Calu3 (cell line): ENCODE measurements at regions not wholly inside any gene's neighbourhood (a gene's known extent, or its start where the extent isn't known, plus 50 kb on each side); places are given as distances from the start of the nearest gene placed in this dataset.

Source experiments
- BruUV-seq: library from RNA; stranded (reverse); fragments of 400-500 nt; replicated peaks from 2 replicates; lab custom pipeline; 2021; lab: Mats Ljungman, UMichigan
- CTCF ChIA-PET: fragments of 300-600 bp; sonication (Branson Sonifier 250); formaldehyde crosslinking; loops from one replicate; lab custom pipeline; 2022; ENCODE audit warnings: antibody characterized with exemption; lab: Charles Lee
- DNase-seq: peaks from one replicate; pipeline ENCODE4 v3.0.0; 2022
- H3K27ac Mint-ChIP-seq: one replicate; pipeline ENCODE4 v1.8.0; 2022; ENCODE audit warnings: mixed read lengths; ENCODE audit not compliant: unreplicated experiment
- H3K27me3 Mint-ChIP-seq: one replicate; pipeline ENCODE4 v1.8.0; 2022; ENCODE audit warnings: mixed read lengths; ENCODE audit not compliant: unreplicated experiment
- H3K36me3 Mint-ChIP-seq: one replicate; pipeline ENCODE4 v1.8.0; 2022; ENCODE audit warnings: mild to moderate bottlenecking, moderate library complexity, mixed read lengths; ENCODE audit not compliant: insufficient read depth, unreplicated experiment
- H3K4me1 Mint-ChIP-seq: one replicate; pipeline ENCODE4 v1.8.0; 2022; ENCODE audit warnings: mild to moderate bottlenecking, low read depth, mixed read lengths; ENCODE audit not compliant: unreplicated experiment
- H3K4me3 Mint-ChIP-seq: one replicate; pipeline ENCODE4 v1.8.0; 2022; ENCODE audit warnings: mild to moderate bottlenecking, low read depth, moderate library complexity, mixed read lengths; ENCODE audit not compliant: unreplicated experiment
- H3K9me3 Mint-ChIP-seq: one replicate; pipeline ENCODE4 v1.8.0; 2022; ENCODE audit warnings: low read depth, mixed read lengths; ENCODE audit not compliant: unreplicated experiment
- CTCF ChIP-seq: fragments of 200-600 bp; IDR thresholded peaks from one replicate; pipeline ENCODE4 v1.8.0; 2022; ENCODE audit warnings: antibody characterized with exemption; ENCODE audit not compliant: unreplicated experiment
- intact Hi-C: fragments of 100-400 bp; cut with micrococcal nuclease; formaldehyde crosslinking; loops from one replicate; pipeline ENCODE4 v1.10.0; 2022; ENCODE audit not compliant: unreplicated experiment

GRCh38 chr6:90997076-90997475, 410.2 kb upstream of the MAP3K7 start:
- no peak overlapping the region for H3K4me3 Mint-ChIP-seq
- DNase-seq: no peak
- H3K36me3 Mint-ChIP-seq: no peaks in the 10 kb centered on the region
- intact Hi-C loops: no loop called here
- CTCF ChIA-PET: no interaction called here
- H3K27ac Mint-ChIP-seq: no peak overlapping the region
- no peak for TF ChIP-seq CTCF
- H3K4me1 Mint-ChIP-seq: no peaks in the 10 kb centered on the region
- no peaks in the 10 kb centered on the region for H3K9me3 Mint-ChIP-seq
- no TSS peak for BruUV-seq
- no peaks in the 10 kb centered on the region for H3K27me3 Mint-ChIP-seq

GRCh38 chr6:90993770-90994169, 406.9 kb upstream of the MAP3K7 start:
- no peak for TF ChIP-seq CTCF
- Mint-ChIP-seq H3K9me3 (no peaks in the 10 kb centered on the region), H3K4me1 (no peaks in the 10 kb centered on the region), H3K27ac (no peak overlapping the region), H3K27me3 (no peaks in the 10 kb centered on the region), H3K4me3 (no peak overlapping the region), H3K36me3 (no peaks in the 10 kb centered on the region)
- BruUV-seq: no TSS peak
- intact Hi-C loops: no loop called here
- CTCF ChIA-PET: no interaction called here
- no peak for DNase-seq

- H3K27ac Mint-ChIP-seq: no peak overlapping the region
- no peak for TF ChIP-seq CTCF
- H3K4me1 Mint-ChIP-seq: no peaks in the 10 kb centered on the region
- H3K36me3 Mint-ChIP-seq: no peaks in the 10 kb centered on the region
- no peaks in the 10 kb centered on the region for H3K27me3 Mint-ChIP-seq
- intact Hi-C loops: no loop called here
- no peaks in the 10 kb centered on the region for H3K9me3 Mint-ChIP-seq
- CTCF ChIA-PET: no interaction called here
- no peak overlapping the region for H3K4me3 Mint-ChIP-seq
- DNase-seq: no peak
- BruUV-seq: no TSS peak
These were observed 402.9 kb upstream of the MAP3K7 start for GRCh38 chr6:90989763-90990162.

GRCh38 chr6:90984066-90984465, 397.2 kb upstream of the MAP3K7 start:
- Mint-ChIP-seq H3K9me3 (no peaks in the 10 kb centered on the region), H3K4me1 (no peaks in the 10 kb centered on the region), H3K27me3 (no peaks in the 10 kb centered on the region), H3K4me3 (no peak overlapping the region), H3K27ac (peak overlapping the region; percentile 50), H3K36me3 (no peaks in the 10 kb centered on the region)
- no peak for DNase-seq
- TF ChIP-seq CTCF: no peak
- BruUV-seq: no TSS peak
- CTCF ChIA-PET: no interaction called here
- intact Hi-C loops: no loop called here

GRCh38 chr6:90983462-90983861, 396.6 kb upstream of the MAP3K7 start:
- no TSS peak for BruUV-seq
- Mint-ChIP-seq H3K36me3 (no peaks in the 10 kb centered on the region), H3K9me3 (no peaks in the 10 kb centered on the region), H3K4me1 (no peaks in the 10 kb centered on the region), H3K27me3 (no peaks in the 10 kb centered on the region), H3K4me3 (no peak overlapping the region), H3K27ac (no peak overlapping the region)
- CTCF ChIA-PET: no interaction called here
- intact Hi-C loops: no loop called here
- TF ChIP-seq CTCF: no peak
- no peak for DNase-seq
